ENCODE measurements at regions not wholly inside any gene's neighbourhood (a gene's known extent, or its start where the extent isn't known, plus 50 kb on each side); places are given as distances from the start of the nearest gene placed in this dataset.

GRCh38 chr10:130721971-130722370 lies 585.8 kb downstream of the GLRX3 start:
- no peak for TF ChIP-seq POLR2A (IDR thresholded peaks at IDR 0.05)
- no peak for TF ChIP-seq POLR2AphosphoS5 (IDR thresholded peaks at IDR 0.05)
- TF ChIP-seq CTCF (IDR thresholded peaks at IDR 0.05 in 8 of 11, conservative IDR thresholded peaks at IDR 0.05 in 3 of 11): no peak
